Heart right ventricle (tissue), 16 donors: ENCODE measurements at regions not wholly inside any gene's neighbourhood (a gene's known extent, or its start where the extent isn't known, plus 50 kb on each side); places are given as distances from the start of the nearest gene placed in this dataset.

Source experiments
- ATAC-seq, 8 donors: fragments of 200-7000 bp; cut with Tn5 transposase; one replicate each; pipeline ENCODE4 v1.9.1; 2020; ENCODE audit warnings: mild to moderate bottlenecking in 8 of 8, moderate library complexity in 8 of 8, moderate number of reproducible peaks in 1 of 8
- DNase-seq, 2 donors: peaks; one replicate each; pipeline ENCODE4 v3.0.0-alpha.2; 2020
- H3K27ac ChIP-seq, 10 donors: fragments of 200-600 bp; sonication (generic) in 2 of 10; one replicate each; pipeline versions ENCODE4 v1.5.0 to v1.8.0; 2020 to 2022; ENCODE audit warnings: mild to moderate bottlenecking in 3 of 10
- H3K27me3 ChIP-seq, 7 donors: fragments of 200-600 bp; one replicate each; pipeline ENCODE4 v1.8.0; 2021 to 2022; ENCODE audit warnings: mild to moderate bottlenecking in 2 of 7
- H3K36me3 ChIP-seq, 9 donors: fragments of 200-600 bp; sonication (generic) in 1 of 9; one replicate each; pipeline versions ENCODE4 v1.5.0 to v1.8.0; 2020 to 2022; ENCODE audit warnings: mild to moderate bottlenecking in 2 of 9
- H3K4me1 ChIP-seq, 9 donors: fragments of 200-600 bp; sonication (generic) in 1 of 9; one replicate each; pipeline versions ENCODE4 v1.5.0 to v1.8.0; 2020 to 2022; ENCODE audit warnings: mild to moderate bottlenecking in 4 of 9
- H3K4me3 ChIP-seq, 10 donors: fragments of 200-600 bp; sonication (generic) in 2 of 10; one replicate each; pipeline versions ENCODE4 v1.5.0 to v1.8.0; 2020 to 2022; ENCODE audit warnings: mild to moderate bottlenecking in 7 of 10, moderate library complexity in 2 of 10
- H3K9me3 ChIP-seq, 11 donors: fragments of 200-600 bp in 10 of 11; sonication (generic) in 2 of 11; one replicate each; pipeline versions ENCODE4 v1.5.0 to v1.8.0; 2013 to 2022; ENCODE audit warnings: mild to moderate bottlenecking in 2 of 11, control low read depth in 1 of 11, moderate library complexity in 1 of 11
- CTCF ChIP-seq, 9 donors: fragments of 200-600 bp; sonication (generic) in 2 of 9; IDR thresholded peaks; one replicate each; pipeline versions ENCODE4 v1.5.0 to v1.8.0; 2021 to 2022; ENCODE audit warnings: antibody characterized with exemption in 9 of 9, mild to moderate bottlenecking in 5 of 9, moderate library complexity in 1 of 9
- WGBS, 2 donors: extraction: QIAGEN DNeasy Blood & Tissue Kit; methylation state at CpG; one replicate each; pipeline ENCODE4 v1.1.7; 2013; ENCODE audit warnings: inconsistent platforms in 1 of 2; 5-methylcytosine and 5-hydroxymethylcytosine counted together
- intact Hi-C, 10 donors: fragments of 100-400 bp; cut with DNase I; formaldehyde crosslinking; loops; one replicate each; pipeline versions ENCODE4 v1.11.1 to v1.14.2; 2022
- donor health status: Arrhythmogenic right ventricular cardiomyopathy.
- donor health status: ischemic (EF 13 %, LVEDD 7.1; RV severe dilation, severe dysfunction).
- donor health status: healthy with polysubstance abuse.
- donor health status: DM: no; HTN: yes; CAD: no.
- donor health status: DM: no; HTN: no; CAD: no.
- donor health status: ischemic (EF 25% LVEDD 6.9; RV normal size, moderate dysfunction).
- donor health status: ischemic (EF 25% LVEDD 5.7; RV mildly dilated, moderate dysfunction).
- donor health status: healthy.
- donor health status: DM: yes; HTN: yes; CAD: no.
- donor health status: Ischemic cardiomyopathy.
- donor health status: ischemic (EF 35%, LVEDD 5.7; RV mildly dilated, moderate dysfunction).
- donor health status: nonischemic (EF 11% LVEDD 7.7; RV severe dilation, severe dysfunction).
- donor health status: DM: yes; HTN: yes; CAD: no.
- donor health status: PGD.
- donor health status: ischemic (EF 29% LVEDD 5.4; RV normal size, mild dysfunction).
- donor health status: nonischemic (EF 23%, LVEDD 6.1; RV moderate dilation, normal function).

- peaks cover 0 to 28% (median 0%) of the 10 kb centered on the region in 9 donors for H3K4me1 ChIP-seq
- no peak overlapping the region for H3K4me3 ChIP-seq
- intact Hi-C loops: no loop called here
- no peak for TF ChIP-seq CTCF (IDR thresholded peaks at IDR 0.05)
- H3K9me3 ChIP-seq: peaks cover 0 to 10% (median 2%) of the 10 kb centered on the region in 11 donors
- no peaks in the 10 kb centered on the region for H3K27me3 ChIP-seq
- ATAC-seq (no peak), DNase-seq (no peak)
- 89 to 94% methylated on average over 4 of the region's 4 CpGs for WGBS, 2 donors
- no peaks in the 10 kb centered on the region for H3K36me3 ChIP-seq
- H3K27ac ChIP-seq: no peak overlapping the region
Observed at GRCh38 chr5:68522863-68523262, 307.3 kb downstream of the PIK3R1 start.

- WGBS, 2 donors: 80 to 92% methylated on average over 3 of the region's 3 CpGs
- Histone ChIP-seq H3K36me3 (no peaks in the 10 kb centered on the region), H3K9me3 (peaks cover 0 to 17% (median 7%) of the 10 kb centered on the region in 11 donors), H3K4me3 (no peak overlapping the region), H3K4me1 (peaks cover 0 to 37% (median 7%) of the 10 kb centered on the region in 9 donors), H3K27ac (peak overlapping the region in 1 of 10 donors; percentile 20), H3K27me3 (no peaks in the 10 kb centered on the region)
- DNase-seq (no peak), ATAC-seq (no peak)
- intact Hi-C loops: no loop called here
- no peak for TF ChIP-seq CTCF (IDR thresholded peaks at IDR 0.05)
Observed at GRCh38 chr5:68528821-68529273, 313.3 kb downstream of the PIK3R1 start.

GRCh38 chr5:68529581-68529980 lies 314.0 kb downstream of the PIK3R1 start:
- no peak for TF ChIP-seq CTCF (IDR thresholded peaks at IDR 0.05)
- Histone ChIP-seq H3K4me1 (peaks cover 0 to 45% (median 13%) of the 10 kb centered on the region in 9 donors), H3K9me3 (peaks cover 0 to 17% (median 7%) of the 10 kb centered on the region in 11 donors), H3K4me3 (no peak overlapping the region), H3K27ac (peak overlapping the region in 1 of 10 donors; percentile 20), H3K36me3 (no peaks in the 10 kb centered on the region), H3K27me3 (no peaks in the 10 kb centered on the region)
- ATAC-seq: peak in 1 of 8 donors; percentile 42
- DNase-seq: no peak
- intact Hi-C loops: no loop called here
- WGBS, 2 donors: 64 to 80% methylated on average over 3 of the region's 3 CpGs

- ATAC-seq (no peak), DNase-seq (no peak)
- Histone ChIP-seq H3K36me3 (no peaks in the 10 kb centered on the region), H3K27me3 (no peaks in the 10 kb centered on the region), H3K27ac (no peak overlapping the region), H3K4me1 (peaks cover 0 to 47% (median 14%) of the 10 kb centered on the region in 9 donors), H3K9me3 (peaks cover 0 to 17% (median 7%) of the 10 kb centered on the region in 11 donors), H3K4me3 (no peak overlapping the region)
- no peak for TF ChIP-seq CTCF (IDR thresholded peaks at IDR 0.05)
- intact Hi-C loops: no loop called here
- 90 to 93% methylated on average over 4 of the region's 4 CpGs for WGBS, 2 donors
Observed at GRCh38 chr5:68531970-68532369, 316.4 kb downstream of the PIK3R1 start.
